HG03175 (cell line): ENCODE measurements at regions not wholly inside any gene's neighbourhood (a gene's known extent, or its start where the extent isn't known, plus 50 kb on each side); places are given as distances from the start of the nearest gene placed in this dataset.

Experiments
- ATAC-seq: cut with Tn5 transposase; IDR thresholded peaks from one replicate; pipeline ENCODE4 v1.9.1; 2021; ENCODE audit warnings: mild to moderate bottlenecking, moderate library complexity; ENCODE audit not compliant: unreplicated experiment

GRCh38 chr4:62402088-62402806 lies 1202.1 kb downstream of the ADGRL3 start:
- no peak for ATAC-seq

- no peak for ATAC-seq
Measured at GRCh38 chr4:62399242-62399641, 1199.1 kb downstream of the ADGRL3 start.

- no peak for ATAC-seq
Measured at GRCh38 chr4:62398318-62398717, 1198.2 kb downstream of the ADGRL3 start.

GRCh38 chr4:62394766-62395165 lies 1194.6 kb downstream of the ADGRL3 start:
- no peak for ATAC-seq

GRCh38 chr4:62387808-62388207 lies 1187.7 kb downstream of the ADGRL3 start:
- no peak for ATAC-seq

GRCh38 chr4:62377700-62378099 lies 1177.6 kb downstream of the ADGRL3 start:
- no peak for ATAC-seq

GRCh38 chr4:62377245-62377644 lies 1177.1 kb downstream of the ADGRL3 start:
- ATAC-seq, result no peak

- ATAC-seq, result no peak
Measured at GRCh38 chr4:62366939-62367338, 1166.8 kb downstream of the ADGRL3 start.

- no peak for ATAC-seq
Measured at GRCh38 chr4:62360156-62360545, 1160.0 kb downstream of the ADGRL3 start.

GRCh38 chr4:62359441-62360155 lies 1159.5 kb downstream of the ADGRL3 start:
- ATAC-seq, result no peak

- no peak for ATAC-seq
Measured at GRCh38 chr4:62344915-62345314, 1144.8 kb downstream of the ADGRL3 start.

- no peak for ATAC-seq
Measured at GRCh38 chr4:62344474-62344873, 1144.3 kb downstream of the ADGRL3 start.

GRCh38 chr4:62342346-62342745 lies 1142.2 kb downstream of the ADGRL3 start:
- no peak for ATAC-seq

- no peak for ATAC-seq
Measured at GRCh38 chr4:62328526-62328925, 1128.4 kb downstream of the ADGRL3 start.

GRCh38 chr4:62327612-62328297 lies 1127.6 kb downstream of the ADGRL3 start:
- no peak for ATAC-seq

GRCh38 chr4:62324215-62324614 lies 1124.1 kb downstream of the ADGRL3 start:
- ATAC-seq, result no peak

- ATAC-seq, result no peak
Measured at GRCh38 chr4:62320612-62321011, 1120.5 kb downstream of the ADGRL3 start.

- no peak for ATAC-seq
Measured at GRCh38 chr4:62302710-62303109, 1102.6 kb downstream of the ADGRL3 start.

- no peak for ATAC-seq
Measured at GRCh38 chr4:62301500-62301899, 1101.4 kb downstream of the ADGRL3 start.

- ATAC-seq, result no peak
Measured at GRCh38 chr4:62293551-62293950, 1093.4 kb downstream of the ADGRL3 start.

GRCh38 chr4:62292911-62293310 lies 1092.8 kb downstream of the ADGRL3 start:
- no peak for ATAC-seq
